GM21786 (cell line): ENCODE measurements at regions not wholly inside any gene's neighbourhood (a gene's known extent, or its start where the extent isn't known, plus 50 kb on each side); places are given as distances from the start of the nearest gene placed in this dataset.

Experiments used
- ATAC-seq: cut with Tn5 transposase; IDR thresholded peaks from one replicate; pipeline ENCODE4 v1.9.1; 2021; ENCODE audit not compliant: unreplicated experiment

- ATAC-seq, result no peak
Measured at GRCh38 chr2:177340158-177340557, 52.4 kb upstream of the AGPS start.

- no peak for ATAC-seq
Measured at GRCh38 chr2:177342736-177343135, 49.8 kb upstream of the AGPS start.
